Liver (tissue), 3 donors: ENCODE measurements at regions not wholly inside any gene's neighbourhood (a gene's known extent, or its start where the extent isn't known, plus 50 kb on each side); places are given as distances from the start of the nearest gene placed in this dataset.

Experiments
- JUND ChIP-seq, 2 donors: IDR thresholded peaks; 2 replicates each; pipeline ENCODE4 v1.6.1; 2016; ENCODE audit warnings: antibody characterized with exemption in 2 of 2
- NR2F2 ChIP-seq: IDR thresholded peaks from 2 replicates; pipeline ENCODE4 v1.6.1; 2016; ENCODE audit warnings: antibody characterized with exemption
- TF ChIP-seq, protein P1 (sequence below): fragments of 150-350 bp; IDR thresholded peaks from 2 replicates; pipeline ENCODE4 v1.5.1; 2017; ENCODE audit warnings: improper control_type of control experiment, low read depth, low read length; ENCODE audit not compliant: missing input control
- donor health status: healthy.
- donor health status: healthy.

DNA sequence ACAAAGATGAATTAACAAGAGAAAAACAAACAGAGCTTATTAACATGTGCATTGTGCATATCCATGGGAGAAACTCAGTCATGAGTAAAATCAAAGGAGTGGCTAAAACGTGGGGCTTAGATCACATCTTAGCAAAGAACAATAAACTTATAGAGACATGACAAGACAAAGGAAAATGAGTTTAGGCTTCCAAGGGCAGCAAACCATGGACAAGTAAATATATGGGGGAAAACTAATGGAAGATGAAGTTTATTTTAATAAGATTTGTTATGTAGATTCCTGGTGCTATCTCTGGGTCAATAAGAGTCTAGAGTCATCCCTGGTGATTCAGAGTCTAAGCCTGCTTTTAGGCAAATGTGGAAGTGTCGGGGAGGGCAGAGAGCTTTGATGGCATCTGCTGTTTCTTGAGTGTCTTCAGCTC lies 87.2 kb upstream of the PLPP4 start:
- TF ChIP-seq, protein P1, sequence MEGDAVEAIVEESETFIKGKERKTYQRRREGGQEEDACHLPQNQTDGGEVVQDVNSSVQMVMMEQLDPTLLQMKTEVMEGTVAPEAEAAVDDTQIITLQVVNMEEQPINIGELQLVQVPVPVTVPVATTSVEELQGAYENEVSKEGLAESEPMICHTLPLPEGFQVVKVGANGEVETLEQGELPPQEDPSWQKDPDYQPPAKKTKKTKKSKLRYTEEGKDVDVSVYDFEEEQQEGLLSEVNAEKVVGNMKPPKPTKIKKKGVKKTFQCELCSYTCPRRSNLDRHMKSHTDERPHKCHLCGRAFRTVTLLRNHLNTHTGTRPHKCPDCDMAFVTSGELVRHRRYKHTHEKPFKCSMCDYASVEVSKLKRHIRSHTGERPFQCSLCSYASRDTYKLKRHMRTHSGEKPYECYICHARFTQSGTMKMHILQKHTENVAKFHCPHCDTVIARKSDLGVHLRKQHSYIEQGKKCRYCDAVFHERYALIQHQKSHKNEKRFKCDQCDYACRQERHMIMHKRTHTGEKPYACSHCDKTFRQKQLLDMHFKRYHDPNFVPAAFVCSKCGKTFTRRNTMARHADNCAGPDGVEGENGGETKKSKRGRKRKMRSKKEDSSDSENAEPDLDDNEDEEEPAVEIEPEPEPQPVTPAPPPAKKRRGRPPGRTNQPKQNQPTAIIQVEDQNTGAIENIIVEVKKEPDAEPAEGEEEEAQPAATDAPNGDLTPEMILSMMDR: no peak
- no peak for TF ChIP-seq JUND (IDR thresholded peaks at IDR 0.05)
- TF ChIP-seq NR2F2: no peak
